HepG2 (cell line): ENCODE measurements at regions not wholly inside any gene's neighbourhood (a gene's known extent, or its start where the extent isn't known, plus 50 kb on each side); places are given as distances from the start of the nearest gene placed in this dataset.
"Not testable (repeated sequence)": the region's sequence is repeated elsewhere in the genome, so short reads cannot be mapped to it uniquely, and the experiment has no call there.

Source experiments
- FOXK2 ChIP-seq: fragments of 450-650 bp; IDR thresholded peaks from 2 replicates; pipeline ENCODE4 v1.6.1; 2016
- NCOR1 ChIP-seq: fragments of 200-600 bp; sonication (generic); IDR thresholded peaks from 2 replicates; pipeline ENCODE4 v1.7.0; 2017; ENCODE audit warnings: antibody characterized with exemption, low read length, borderline replicate concordance
- PREB ChIP-seq: sonication (generic); formaldehyde crosslinking; IDR thresholded peaks from 2 replicates; pipeline ENCODE4 v1.4.0; 2020; ENCODE audit warnings: missing genetic modification reagents
- ZNF235 ChIP-seq: sonication (generic); formaldehyde crosslinking; IDR thresholded peaks from 2 replicates; pipeline ENCODE4 v1.8.1; 2023; ENCODE audit warnings: mild to moderate bottlenecking, missing genetic modification reagents, borderline replicate concordance
- ZNF30 ChIP-seq: sonication (generic); formaldehyde crosslinking; IDR thresholded peaks from 2 replicates; pipeline ENCODE4 v1.5.0; 2020; ENCODE audit warnings: mild to moderate bottlenecking, missing genetic modification reagents
- ZNF766 ChIP-seq: sonication (generic); formaldehyde crosslinking; IDR thresholded peaks from 2 replicates; pipeline ENCODE4 v1.5.0; 2020; ENCODE audit warnings: missing genetic modification reagents, borderline replicate concordance
- TF ChIP-seq, protein P1 (sequence below): sonication (generic); formaldehyde crosslinking; IDR thresholded peaks from 2 replicates; pipeline ENCODE4 v1.8.0; 2022; ENCODE audit warnings: mild to moderate bottlenecking, missing genetic modification reagents
- TF ChIP-seq, protein P2 (sequence below): sonication (generic); formaldehyde crosslinking; IDR thresholded peaks from 2 replicates; pipeline ENCODE4 v1.4.0; 2020; ENCODE audit warnings: missing genetic modification reagents
- TF ChIP-seq, protein P3 (sequence below): sonication (generic); formaldehyde crosslinking; IDR thresholded peaks from 2 replicates; pipeline ENCODE4 v1.5.0; 2020; ENCODE audit warnings: mild to moderate bottlenecking, missing genetic modification reagents, moderate library complexity

- TF ChIP-seq, protein P1, sequence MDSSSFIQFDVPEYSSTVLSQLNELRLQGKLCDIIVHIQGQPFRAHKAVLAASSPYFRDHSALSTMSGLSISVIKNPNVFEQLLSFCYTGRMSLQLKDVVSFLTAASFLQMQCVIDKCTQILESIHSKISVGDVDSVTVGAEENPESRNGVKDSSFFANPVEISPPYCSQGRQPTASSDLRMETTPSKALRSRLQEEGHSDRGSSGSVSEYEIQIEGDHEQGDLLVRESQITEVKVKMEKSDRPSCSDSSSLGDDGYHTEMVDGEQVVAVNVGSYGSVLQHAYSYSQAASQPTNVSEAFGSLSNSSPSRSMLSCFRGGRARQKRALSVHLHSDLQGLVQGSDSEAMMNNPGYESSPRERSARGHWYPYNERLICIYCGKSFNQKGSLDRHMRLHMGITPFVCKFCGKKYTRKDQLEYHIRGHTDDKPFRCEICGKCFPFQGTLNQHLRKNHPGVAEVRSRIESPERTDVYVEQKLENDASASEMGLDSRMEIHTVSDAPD (CRISPR knock-in tag), result not testable (repeated sequence)
- TF ChIP-seq NCOR1; ZNF235 (CRISPR knock-in tag); PREB (CRISPR knock-in tag); ZNF766 (CRISPR knock-in tag); ZNF30 (CRISPR knock-in tag); FOXK2: not testable (repeated sequence)
- TF ChIP-seq, protein P2, sequence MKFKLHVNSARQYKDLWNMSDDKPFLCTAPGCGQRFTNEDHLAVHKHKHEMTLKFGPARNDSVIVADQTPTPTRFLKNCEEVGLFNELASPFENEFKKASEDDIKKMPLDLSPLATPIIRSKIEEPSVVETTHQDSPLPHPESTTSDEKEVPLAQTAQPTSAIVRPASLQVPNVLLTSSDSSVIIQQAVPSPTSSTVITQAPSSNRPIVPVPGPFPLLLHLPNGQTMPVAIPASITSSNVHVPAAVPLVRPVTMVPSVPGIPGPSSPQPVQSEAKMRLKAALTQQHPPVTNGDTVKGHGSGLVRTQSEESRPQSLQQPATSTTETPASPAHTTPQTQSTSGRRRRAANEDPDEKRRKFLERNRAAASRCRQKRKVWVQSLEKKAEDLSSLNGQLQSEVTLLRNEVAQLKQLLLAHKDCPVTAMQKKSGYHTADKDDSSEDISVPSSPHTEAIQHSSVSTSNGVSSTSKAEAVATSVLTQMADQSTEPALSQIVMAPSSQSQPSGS (CRISPR knock-in tag), result not testable (repeated sequence)
- TF ChIP-seq, protein P3, sequence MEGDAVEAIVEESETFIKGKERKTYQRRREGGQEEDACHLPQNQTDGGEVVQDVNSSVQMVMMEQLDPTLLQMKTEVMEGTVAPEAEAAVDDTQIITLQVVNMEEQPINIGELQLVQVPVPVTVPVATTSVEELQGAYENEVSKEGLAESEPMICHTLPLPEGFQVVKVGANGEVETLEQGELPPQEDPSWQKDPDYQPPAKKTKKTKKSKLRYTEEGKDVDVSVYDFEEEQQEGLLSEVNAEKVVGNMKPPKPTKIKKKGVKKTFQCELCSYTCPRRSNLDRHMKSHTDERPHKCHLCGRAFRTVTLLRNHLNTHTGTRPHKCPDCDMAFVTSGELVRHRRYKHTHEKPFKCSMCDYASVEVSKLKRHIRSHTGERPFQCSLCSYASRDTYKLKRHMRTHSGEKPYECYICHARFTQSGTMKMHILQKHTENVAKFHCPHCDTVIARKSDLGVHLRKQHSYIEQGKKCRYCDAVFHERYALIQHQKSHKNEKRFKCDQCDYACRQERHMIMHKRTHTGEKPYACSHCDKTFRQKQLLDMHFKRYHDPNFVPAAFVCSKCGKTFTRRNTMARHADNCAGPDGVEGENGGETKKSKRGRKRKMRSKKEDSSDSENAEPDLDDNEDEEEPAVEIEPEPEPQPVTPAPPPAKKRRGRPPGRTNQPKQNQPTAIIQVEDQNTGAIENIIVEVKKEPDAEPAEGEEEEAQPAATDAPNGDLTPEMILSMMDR (CRISPR knock-in tag), result not testable (repeated sequence)
These were observed 143.9 kb upstream of the NBPF12 start for GRCh38 chr1:146794236-146794635.
